Glutamatergic neuron (in vitro differentiated cells): ENCODE measurements at regions not wholly inside any gene's neighbourhood (a gene's known extent, or its start where the extent isn't known, plus 50 kb on each side); places are given as distances from the start of the nearest gene placed in this dataset.

Source experiments
- DNase-seq: peaks from one replicate; pipeline ENCODE4 v3.0.0; 2022
- H3K27ac Mint-ChIP-seq: one replicate; pipeline ENCODE4 v1.8.0; 2020; ENCODE audit warnings: mild to moderate bottlenecking, mixed read lengths, inconsistent platforms; ENCODE audit not compliant: unreplicated experiment
- H3K27me3 Mint-ChIP-seq: one replicate; pipeline ENCODE4 v1.8.0; 2020; ENCODE audit warnings: mild to moderate bottlenecking, moderate library complexity, mixed read lengths, inconsistent platforms; ENCODE audit not compliant: unreplicated experiment
- H3K36me3 Mint-ChIP-seq: one replicate; pipeline ENCODE4 v1.8.0; 2020; ENCODE audit warnings: mild to moderate bottlenecking, mixed read lengths, inconsistent platforms; ENCODE audit not compliant: unreplicated experiment
- H3K4me1 Mint-ChIP-seq: one replicate; pipeline ENCODE4 v1.8.0; 2020; ENCODE audit warnings: mild to moderate bottlenecking, low read depth, mixed read lengths, inconsistent platforms; ENCODE audit not compliant: unreplicated experiment
- H3K4me3 Mint-ChIP-seq: one replicate; pipeline ENCODE4 v1.8.0; 2020; ENCODE audit warnings: mild to moderate bottlenecking, mixed read lengths, inconsistent platforms; ENCODE audit not compliant: unreplicated experiment
- H3K9me3 Mint-ChIP-seq: one replicate; pipeline ENCODE4 v1.8.0; 2020; ENCODE audit warnings: mild to moderate bottlenecking, moderate library complexity, mixed read lengths, inconsistent platforms; ENCODE audit not compliant: unreplicated experiment
- CTCF ChIP-seq: fragments of 200-600 bp; sonication (generic); IDR thresholded peaks from one replicate; pipeline ENCODE4 v1.5.0; 2021; ENCODE audit not compliant: partially characterized antibody, unreplicated experiment

- Mint-ChIP-seq H3K27ac (no peak overlapping the region), H3K4me1 (no peaks in the 10 kb centered on the region), H3K9me3 (no peaks in the 10 kb centered on the region), H3K36me3 (no peaks in the 10 kb centered on the region), H3K4me3 (no peak overlapping the region), H3K27me3 (no peaks in the 10 kb centered on the region)
- no peak for DNase-seq
- TF ChIP-seq CTCF: no peak
These were observed 278.9 kb downstream of the CENPW start for GRCh38 chr6:126618639-126619343.

GRCh38 chr6:126620719-126621118 lies 280.8 kb downstream of the CENPW start:
- no peaks in the 10 kb centered on the region for H3K36me3 Mint-ChIP-seq
- no peak overlapping the region for H3K4me3 Mint-ChIP-seq
- no peaks in the 10 kb centered on the region for H3K27me3 Mint-ChIP-seq
- no peaks in the 10 kb centered on the region for H3K4me1 Mint-ChIP-seq
- H3K9me3 Mint-ChIP-seq: no peaks in the 10 kb centered on the region
- no peak for TF ChIP-seq CTCF
- no peak overlapping the region for H3K27ac Mint-ChIP-seq
- no peak for DNase-seq

- Mint-ChIP-seq H3K9me3 (no peaks in the 10 kb centered on the region), H3K36me3 (no peaks in the 10 kb centered on the region), H3K4me1 (no peaks in the 10 kb centered on the region), H3K27ac (no peak overlapping the region), H3K4me3 (no peak overlapping the region), H3K27me3 (no peaks in the 10 kb centered on the region)
- no peak for DNase-seq
- no peak for TF ChIP-seq CTCF
These were observed 285.1 kb downstream of the CENPW start for GRCh38 chr6:126625019-126625418.

GRCh38 chr6:126628125-126628524 lies 288.2 kb downstream of the CENPW start:
- no peak for TF ChIP-seq CTCF
- H3K27me3 Mint-ChIP-seq: no peaks in the 10 kb centered on the region

GRCh38 chr6:126631363-126631762 lies 291.4 kb downstream of the CENPW start:
- TF ChIP-seq CTCF: no peak
- Mint-ChIP-seq H3K4me3 (no peak overlapping the region), H3K27ac (no peak overlapping the region), H3K9me3 (no peaks in the 10 kb centered on the region), H3K4me1 (no peaks in the 10 kb centered on the region), H3K36me3 (no peaks in the 10 kb centered on the region), H3K27me3 (no peaks in the 10 kb centered on the region)
- DNase-seq: no peak

More at GRCh38 chr6:126628125-126628524, 288.2 kb downstream of the CENPW start:
- Mint-ChIP-seq H3K4me1 (no peaks in the 10 kb centered on the region), H3K27ac (no peak overlapping the region), H3K36me3 (no peaks in the 10 kb centered on the region), H3K9me3 (no peaks in the 10 kb centered on the region), H3K4me3 (no peak overlapping the region)
- DNase-seq: no peak
